IMR-90 (cell line): ENCODE measurements at regions not wholly inside any gene's neighbourhood (a gene's known extent, or its start where the extent isn't known, plus 50 kb on each side); places are given as distances from the start of the nearest gene placed in this dataset.

ENCODE experiments used
- ATAC-seq: fragments of 200-7000 bp; cut with Tn5 transposase; 2 replicates; pipeline ENCODE4 v1.9.1; 2020; ENCODE audit warnings: low read depth, mild to moderate bottlenecking, moderate library complexity
- BruUV-seq: library from RNA; stranded (reverse); fragments of 400-500 nt; replicated peaks from 2 replicates; lab custom pipeline; 2021; lab: Mats Ljungman, UMichigan
- CTCF ChIA-PET: fragments of 300-600 bp; formaldehyde crosslinking; extraction: SDS; loops from one replicate; lab custom pipeline; 2021; ENCODE audit warnings: antibody characterized with exemption; lab: Yijun Ruan, JAX
- POLR2A ChIA-PET: fragments of 300-600 bp; sonication (Branson Sonifier 250); formaldehyde crosslinking; loops from one replicate; lab custom pipeline; 2022; ENCODE audit warnings: antibody characterized with exemption; ENCODE audit not compliant: unreplicated experiment; lab: Charles Lee
- DNase-seq: peaks from one replicate; pipeline ENCODE4 v3.0.0; 2013
- H2AFZ ChIP-seq: replicated peaks from 2 replicates; pipeline ENCODE3; 2013; ENCODE audit warnings: low read length, mild to moderate bottlenecking; ENCODE audit not compliant: poor library complexity
- H2AK5ac ChIP-seq: 2 replicates; pipeline ENCODE4 v1.6.1; 2013; ENCODE audit warnings: low read depth, low read length, inconsistent platforms
- H2AK9ac ChIP-seq: replicated peaks from 2 replicates; pipeline ENCODE3; 2013; ENCODE audit warnings: mild to moderate bottlenecking, low read depth, low read length, moderate library complexity; ENCODE audit not compliant: poor library complexity
- H2BK120ac ChIP-seq: 2 replicates; pipeline ENCODE4 v1.6.1; 2013; ENCODE audit warnings: low read depth, low read length, inconsistent platforms
- H2BK15ac ChIP-seq: 3 replicates; pipeline ENCODE4 v1.6.1; 2013; ENCODE audit warnings: low read depth, low read length, inconsistent platforms
- H2BK20ac ChIP-seq: 2 replicates; pipeline ENCODE4 v1.6.1; 2013; ENCODE audit warnings: low read depth, mild to moderate bottlenecking, inconsistent platforms, low read length, moderate library complexity
- H2BK5ac ChIP-seq: 2 replicates; pipeline ENCODE4 v1.6.1; 2013; ENCODE audit warnings: mild to moderate bottlenecking, low read depth, low read length, inconsistent platforms; ENCODE audit not compliant: poor library complexity, severe bottlenecking
- H3K14ac ChIP-seq: replicated peaks from 2 replicates; pipeline ENCODE4 v1.6.1; 2013; ENCODE audit warnings: low read depth, low read length, inconsistent platforms
- H3K18ac ChIP-seq: 2 replicates; pipeline ENCODE4 v1.6.1; 2013; ENCODE audit warnings: low read depth, low read length, control low read depth
- H3K23ac ChIP-seq: 2 replicates; pipeline ENCODE4 v1.6.1; 2013; ENCODE audit warnings: low read depth, low read length, inconsistent platforms
- H3K27ac ChIP-seq: 2 replicates; pipeline ENCODE4 v1.5.1; 2013; ENCODE audit warnings: mild to moderate bottlenecking, control low read depth, low read length; ENCODE audit not compliant: insufficient read depth
- H3K27me3 ChIP-seq: 2 replicates; pipeline ENCODE4 v1.6.1; 2013; ENCODE audit warnings: low read length; ENCODE audit not compliant: control insufficient read depth, insufficient read depth
- H3K36me3 ChIP-seq: 2 replicates; pipeline ENCODE4 v1.6.1; 2013; ENCODE audit warnings: low read length, mixed read lengths; ENCODE audit not compliant: control insufficient read depth, insufficient read depth
- H3K4ac ChIP-seq: 2 replicates; pipeline ENCODE4 v1.6.1; 2013; ENCODE audit warnings: low read depth, low read length, inconsistent platforms
- H3K4me1 ChIP-seq: 2 replicates; pipeline ENCODE4 v1.6.1; 2013; ENCODE audit warnings: low read length, mixed read lengths; ENCODE audit not compliant: control insufficient read depth, insufficient read depth
- H3K4me2 ChIP-seq: 2 replicates; pipeline ENCODE4 v1.6.1; 2013; ENCODE audit warnings: low read depth, mild to moderate bottlenecking, control low read depth, low read length, moderate library complexity
- H3K4me3 ChIP-seq: 2 replicates; pipeline ENCODE4 v1.5.1; 2013; ENCODE audit warnings: low read depth, mild to moderate bottlenecking, control low read depth, low read length, moderate library complexity; ENCODE audit not compliant: insufficient read depth
- H3K56ac ChIP-seq: 2 replicates; pipeline ENCODE4 v1.6.1; 2013; ENCODE audit warnings: low read length, inconsistent platforms; ENCODE audit not compliant: insufficient read depth; ENCODE audit errors: extremely low read depth
- H3K79me1 ChIP-seq, 2 experiments: 2 replicates each; pipeline ENCODE4 v1.6.1; 2013; ENCODE audit warnings: low read length in 2 of 2, inconsistent platforms in 1 of 2, low read depth in 1 of 2
- H3K9ac ChIP-seq: 2 replicates; pipeline ENCODE4 v1.6.1; 2013; ENCODE audit warnings: low read depth, low read length, control low read depth
- H3K9me1 ChIP-seq: 2 replicates; pipeline ENCODE4 v1.6.1; 2013; ENCODE audit warnings: low read length, inconsistent platforms; ENCODE audit not compliant: insufficient read depth
- H3K9me3 ChIP-seq: 2 replicates; pipeline ENCODE4 v1.6.1; 2013; ENCODE audit warnings: low read length; ENCODE audit not compliant: control insufficient read depth, insufficient read depth
- H4K20me1 ChIP-seq: 2 replicates; pipeline ENCODE4 v1.6.1; 2013; ENCODE audit warnings: low read length, inconsistent platforms; ENCODE audit not compliant: insufficient read depth
- H4K5ac ChIP-seq: 2 replicates; pipeline ENCODE4 v1.6.1; 2013; ENCODE audit warnings: mild to moderate bottlenecking, low read depth, low read length, control low read depth
- H4K8ac ChIP-seq, 2 experiments: 2 replicates each; pipeline ENCODE4 v1.6.1; 2013; ENCODE audit warnings: low read depth in 2 of 2, low read length in 2 of 2, control low read depth in 1 of 2, inconsistent platforms in 1 of 2
- H4K91ac ChIP-seq: 2 replicates; pipeline ENCODE4 v1.6.1; 2013; ENCODE audit warnings: low read depth, low read length, inconsistent platforms; ENCODE audit not compliant: insufficient read depth
- BHLHE40 ChIP-seq: fragments of 150-350 bp; IDR thresholded peaks from 2 replicates; pipeline ENCODE4 v1.6.1; 2016; ENCODE audit warnings: mild to moderate bottlenecking, low read depth, low read length
- CEBPB ChIP-seq: IDR thresholded peaks from 2 replicates; pipeline ENCODE4 v1.6.1; 2012; ENCODE audit warnings: low read depth, low read length, improper control_type of control experiment
- CHD1 ChIP-seq: IDR thresholded peaks from 2 replicates; pipeline ENCODE4 v1.6.1; 2012; ENCODE audit warnings: low read depth, low read length, improper control_type of control experiment
- FOS ChIP-seq: fragments of 150-350 bp; IDR thresholded peaks from 2 replicates; pipeline ENCODE4 v1.6.1; 2016; ENCODE audit warnings: low read depth, low read length
- MAFK ChIP-seq: IDR thresholded peaks from 2 replicates; pipeline ENCODE4 v1.6.1; 2012; ENCODE audit warnings: low read depth, low read length, improper control_type of control experiment
- MAZ ChIP-seq: IDR thresholded peaks from 2 replicates; pipeline ENCODE4 v1.6.1; 2012; ENCODE audit warnings: low read depth, mild to moderate bottlenecking, low read length, improper control_type of control experiment, moderate library complexity, borderline replicate concordance
- MXI1 ChIP-seq: IDR thresholded peaks from 2 replicates; pipeline ENCODE4 v1.6.1; 2012; ENCODE audit warnings: low read depth, mild to moderate bottlenecking, low read length, moderate library complexity, borderline replicate concordance
- NFE2L2 ChIP-seq: fragments of 150-350 bp; IDR thresholded peaks from 2 replicates; pipeline ENCODE4 v1.6.1; 2016; ENCODE audit warnings: low read depth, mild to moderate bottlenecking, low read length
- POLR2A ChIP-seq: IDR thresholded peaks from 2 replicates; pipeline ENCODE4 v1.6.1; 2012; ENCODE audit warnings: mild to moderate bottlenecking, low read depth, low read length
- RAD21 ChIP-seq: IDR thresholded peaks from 2 replicates; pipeline ENCODE4 v1.6.1; 2012; ENCODE audit warnings: low read length, improper control_type of control experiment
- RCOR1 ChIP-seq: IDR thresholded peaks from 2 replicates; pipeline ENCODE4 v1.6.1; 2012; ENCODE audit warnings: mild to moderate bottlenecking, low read length, improper control_type of control experiment; ENCODE audit not compliant: insufficient replicate concordance
- RFX5 ChIP-seq: IDR thresholded peaks from 2 replicates; pipeline ENCODE4 v1.8.0; 2012; ENCODE audit warnings: low read depth, mild to moderate bottlenecking, low read length, moderate library complexity
- SMC3 ChIP-seq: fragments of 150-350 bp; IDR thresholded peaks from 2 replicates; pipeline ENCODE4 v1.6.1; 2016; ENCODE audit warnings: low read depth, mild to moderate bottlenecking, antibody characterized with exemption, low read length, moderate library complexity
- WGBS, 2 experiments: methylation state at CpG; one replicate each; pipeline versions ENCODE4 v1.1.5 to v1.1.7; 2013; ENCODE audit warnings: missing lambda C conversion rate in 2 of 2; ENCODE audit not compliant: insufficient read length in 1 of 2; ENCODE audit errors: extremely low coverage in 2 of 2; 5-methylcytosine and 5-hydroxymethylcytosine counted together
- dilution Hi-C: fragments of 300-500 bp; cut with HindIII; formaldehyde crosslinking; loops from one replicate; pipeline ENCODE4 v1.14.3; 2018; ENCODE audit warnings: low sequenced_read_pairs; ENCODE audit not compliant: unreplicated experiment
- in situ Hi-C: fragments of 300-500 bp; cut with MboI; formaldehyde crosslinking; loops from 3 replicates; pipeline ENCODE4 v1.14.3; 2019; ENCODE audit warnings: low sequenced_read_pairs, inconsistent platforms, mixed read lengths
- intact Hi-C: fragments of 100-400 bp; cut with micrococcal nuclease; formaldehyde crosslinking; loops from 2 replicates; pipeline ENCODE4 v1.10.0; 2022
- TF ChIP-seq, protein P1 (sequence below): fragments of 150-350 bp; IDR thresholded peaks from 2 replicates; pipeline ENCODE4 v1.6.1; 2017; ENCODE audit warnings: mild to moderate bottlenecking, antibody characterized with exemption, low read length, low read depth
- TF ChIP-seq, protein P2 (sequence below): conservative IDR thresholded peaks from 2 replicates; pipeline ENCODE4 v1.5.1; 2012; ENCODE audit warnings: mild to moderate bottlenecking, low read depth, low read length, improper control_type of control experiment
- TF ChIP-seq, protein P3 (sequence below): fragments of 150-350 bp; IDR thresholded peaks from 2 replicates; pipeline ENCODE4 v1.6.1; 2016; ENCODE audit warnings: low read depth, mild to moderate bottlenecking, low read length, moderate library complexity, borderline replicate concordance

- DNase-seq (no peak), ATAC-seq (no peak)
- no CpG with 5 or more reads among the region's 1 CpG for WGBS, 2 experiments
- Histone ChIP-seq H3K18ac (no peak overlapping the region), H3K27me3 (no peaks in the 10 kb centered on the region; the same call in 1 of the 2 replicates), H3K79me1 (no peaks in the 10 kb centered on the region), H3K4me3 (no peak overlapping the region), H3K9me1 (no peaks in the 10 kb centered on the region), H4K8ac (no peak overlapping the region), H3K9me3 (no peaks in the 10 kb centered on the region), H3K56ac (no peak overlapping the region), H3K4ac (no peak overlapping the region), H2AK9ac (no peak overlapping the region), H3K23ac (no peak overlapping the region), H2AK5ac (no peak overlapping the region), H3K9ac (no peak overlapping the region), H2BK20ac (no peak overlapping the region), H3K14ac (no peak overlapping the region), H2BK5ac (no peak overlapping the region), H3K36me3 (no peaks in the 10 kb centered on the region), H4K91ac (no peak overlapping the region), H4K20me1 (no peaks in the 10 kb centered on the region), H4K5ac (no peak overlapping the region), H2BK15ac (no peak overlapping the region), H3K4me1 (no peaks in the 10 kb centered on the region), H2BK120ac (no peak overlapping the region), H2AFZ (no peak overlapping the region), H3K27ac (no peak overlapping the region), H3K4me2 (no peak overlapping the region)
- POLR2A ChIA-PET = no interaction called here
- dilution Hi-C loops = no loop called here
- CTCF ChIA-PET = no interaction called here
- TF ChIP-seq MXI1 (no peak), NFE2L2 (no peak), BHLHE40 (no peak), RFX5 (no peak), MAFK (no peak), SMC3 (no peak), RAD21 (no peak), MAZ (no peak), CEBPB (no peak), RCOR1 (no peak), POLR2A (no peak), CHD1 (no peak), FOS (no peak)
- TF ChIP-seq, protein P1, sequence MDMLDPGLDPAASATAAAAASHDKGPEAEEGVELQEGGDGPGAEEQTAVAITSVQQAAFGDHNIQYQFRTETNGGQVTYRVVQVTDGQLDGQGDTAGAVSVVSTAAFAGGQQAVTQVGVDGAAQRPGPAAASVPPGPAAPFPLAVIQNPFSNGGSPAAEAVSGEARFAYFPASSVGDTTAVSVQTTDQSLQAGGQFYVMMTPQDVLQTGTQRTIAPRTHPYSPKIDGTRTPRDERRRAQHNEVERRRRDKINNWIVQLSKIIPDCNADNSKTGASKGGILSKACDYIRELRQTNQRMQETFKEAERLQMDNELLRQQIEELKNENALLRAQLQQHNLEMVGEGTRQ = no peak
- TF ChIP-seq, protein P2, sequence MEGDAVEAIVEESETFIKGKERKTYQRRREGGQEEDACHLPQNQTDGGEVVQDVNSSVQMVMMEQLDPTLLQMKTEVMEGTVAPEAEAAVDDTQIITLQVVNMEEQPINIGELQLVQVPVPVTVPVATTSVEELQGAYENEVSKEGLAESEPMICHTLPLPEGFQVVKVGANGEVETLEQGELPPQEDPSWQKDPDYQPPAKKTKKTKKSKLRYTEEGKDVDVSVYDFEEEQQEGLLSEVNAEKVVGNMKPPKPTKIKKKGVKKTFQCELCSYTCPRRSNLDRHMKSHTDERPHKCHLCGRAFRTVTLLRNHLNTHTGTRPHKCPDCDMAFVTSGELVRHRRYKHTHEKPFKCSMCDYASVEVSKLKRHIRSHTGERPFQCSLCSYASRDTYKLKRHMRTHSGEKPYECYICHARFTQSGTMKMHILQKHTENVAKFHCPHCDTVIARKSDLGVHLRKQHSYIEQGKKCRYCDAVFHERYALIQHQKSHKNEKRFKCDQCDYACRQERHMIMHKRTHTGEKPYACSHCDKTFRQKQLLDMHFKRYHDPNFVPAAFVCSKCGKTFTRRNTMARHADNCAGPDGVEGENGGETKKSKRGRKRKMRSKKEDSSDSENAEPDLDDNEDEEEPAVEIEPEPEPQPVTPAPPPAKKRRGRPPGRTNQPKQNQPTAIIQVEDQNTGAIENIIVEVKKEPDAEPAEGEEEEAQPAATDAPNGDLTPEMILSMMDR = no peak
- TF ChIP-seq, protein P3, sequence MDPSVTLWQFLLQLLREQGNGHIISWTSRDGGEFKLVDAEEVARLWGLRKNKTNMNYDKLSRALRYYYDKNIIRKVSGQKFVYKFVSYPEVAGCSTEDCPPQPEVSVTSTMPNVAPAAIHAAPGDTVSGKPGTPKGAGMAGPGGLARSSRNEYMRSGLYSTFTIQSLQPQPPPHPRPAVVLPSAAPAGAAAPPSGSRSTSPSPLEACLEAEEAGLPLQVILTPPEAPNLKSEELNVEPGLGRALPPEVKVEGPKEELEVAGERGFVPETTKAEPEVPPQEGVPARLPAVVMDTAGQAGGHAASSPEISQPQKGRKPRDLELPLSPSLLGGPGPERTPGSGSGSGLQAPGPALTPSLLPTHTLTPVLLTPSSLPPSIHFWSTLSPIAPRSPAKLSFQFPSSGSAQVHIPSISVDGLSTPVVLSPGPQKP = no peak
- intact Hi-C loops = no loop called here
- in situ Hi-C loops = no loop called here
- no TSS peak for BruUV-seq
Observed at GRCh38 chr12:92349635-92350034, 204.0 kb upstream of the BTG1 start.
